GM18498 (cell line): ENCODE measurements at regions not wholly inside any gene's neighbourhood (a gene's known extent, or its start where the extent isn't known, plus 50 kb on each side); places are given as distances from the start of the nearest gene placed in this dataset.
A peak's percentile ranks its signal among the peaks of the same experiment; 100 is the strongest.

Experiments used
- ATAC-seq: cut with Tn5 transposase; IDR thresholded peaks from one replicate; pipeline ENCODE4 v1.9.1; 2021; ENCODE audit warnings: mild to moderate bottlenecking, moderate library complexity; ENCODE audit not compliant: unreplicated experiment

DNA sequence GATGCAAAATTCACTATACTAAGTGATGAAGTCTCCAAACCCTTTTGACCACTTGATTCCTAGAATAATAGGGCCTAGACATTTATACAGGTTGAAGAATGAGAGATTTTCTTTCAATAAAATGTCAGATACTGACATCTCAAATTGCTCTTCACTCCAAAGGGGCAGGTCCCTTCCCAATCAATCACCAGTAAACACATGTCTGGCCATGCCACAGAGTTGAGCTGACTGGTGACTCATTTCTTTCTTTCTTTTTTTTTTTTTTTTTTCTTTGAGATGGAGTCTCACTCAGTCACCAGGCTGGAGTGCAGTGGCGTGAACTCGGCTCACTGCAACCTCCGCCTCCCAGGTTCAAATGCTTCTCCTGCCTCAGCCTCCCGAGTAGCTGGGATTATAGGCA, 388.6 kb upstream of the BTBD3 start:
- ATAC-seq: no peak

DNA sequence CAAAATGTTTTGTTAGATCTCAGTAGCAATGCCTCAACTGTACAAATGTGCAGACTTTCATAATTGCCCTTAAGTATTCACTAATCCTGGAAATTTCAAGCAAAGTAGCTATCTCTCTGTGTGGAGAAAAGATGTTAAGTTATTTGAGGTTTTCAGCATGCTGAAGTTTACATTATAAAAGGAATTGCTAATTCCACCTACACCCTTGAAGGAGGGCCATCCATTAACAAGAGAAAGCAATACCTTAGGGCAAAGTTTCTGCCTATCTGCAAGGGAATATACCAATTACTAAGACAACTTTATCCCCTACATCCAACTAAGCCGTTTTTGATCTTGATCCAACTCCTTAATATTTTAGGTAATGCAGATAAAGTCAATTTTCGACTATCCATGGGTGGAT, 380.7 kb upstream of the BTBD3 start:
- ATAC-seq: no peak

DNA sequence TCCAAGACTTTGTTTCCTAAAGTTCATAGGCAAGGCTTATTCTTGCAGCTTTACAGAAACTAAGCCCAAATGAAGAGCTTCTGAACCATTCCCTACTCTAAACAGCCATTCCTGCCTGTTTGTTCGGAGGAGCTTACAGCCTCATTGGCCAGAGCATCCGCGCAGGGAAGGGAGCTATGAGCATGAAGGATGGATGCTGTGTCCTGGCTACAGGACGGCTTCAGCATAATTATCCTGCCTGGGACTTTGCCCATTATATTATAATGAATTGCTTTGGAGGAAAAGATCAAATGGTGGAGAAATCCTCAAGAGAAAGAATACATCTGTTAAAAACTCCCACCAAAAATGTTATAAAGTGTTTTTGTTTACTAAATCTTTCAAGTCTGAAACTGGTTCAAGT, 378.2 kb upstream of the BTBD3 start:
- no peak for ATAC-seq

DNA sequence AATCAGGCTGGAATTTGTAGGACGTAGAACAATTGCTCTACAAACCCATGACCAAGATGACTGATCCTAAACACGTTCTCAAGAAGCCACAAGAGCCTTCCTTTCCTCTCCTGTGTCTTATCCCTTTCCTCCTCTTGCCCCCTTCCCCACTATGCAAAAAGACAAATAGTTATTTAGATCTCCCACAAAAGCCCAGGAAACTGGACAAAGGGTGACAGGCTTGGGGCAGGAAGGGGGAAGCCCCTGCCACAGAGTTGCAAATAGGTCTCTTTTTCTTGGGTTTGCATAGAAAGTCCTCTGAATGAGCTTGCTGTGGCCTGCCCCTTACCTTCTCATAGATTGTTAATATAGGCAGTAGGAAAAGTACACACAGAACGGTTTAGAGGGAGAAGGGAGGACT, 377.1 kb upstream of the BTBD3 start:
- ATAC-seq: no peak

DNA sequence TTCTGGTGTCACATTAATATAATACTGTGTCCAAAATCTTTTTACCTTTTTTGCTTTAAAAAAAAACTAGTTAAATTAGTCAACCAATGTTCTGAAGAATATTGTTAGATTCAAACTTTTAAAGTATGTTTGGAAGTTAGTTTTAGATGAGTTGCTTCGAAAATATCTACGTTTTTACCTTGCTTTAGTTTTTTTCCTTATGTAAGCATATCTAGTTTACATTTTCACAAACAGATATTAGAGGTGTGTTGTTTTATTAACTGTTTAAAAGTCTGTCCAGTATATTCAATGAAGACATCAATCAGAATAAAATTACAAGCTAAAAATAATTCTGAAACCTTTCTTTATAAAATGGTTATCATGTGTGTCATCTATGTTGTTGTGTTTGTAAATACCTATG, 375.0 kb upstream of the BTBD3 start:
- no peak for ATAC-seq

DNA sequence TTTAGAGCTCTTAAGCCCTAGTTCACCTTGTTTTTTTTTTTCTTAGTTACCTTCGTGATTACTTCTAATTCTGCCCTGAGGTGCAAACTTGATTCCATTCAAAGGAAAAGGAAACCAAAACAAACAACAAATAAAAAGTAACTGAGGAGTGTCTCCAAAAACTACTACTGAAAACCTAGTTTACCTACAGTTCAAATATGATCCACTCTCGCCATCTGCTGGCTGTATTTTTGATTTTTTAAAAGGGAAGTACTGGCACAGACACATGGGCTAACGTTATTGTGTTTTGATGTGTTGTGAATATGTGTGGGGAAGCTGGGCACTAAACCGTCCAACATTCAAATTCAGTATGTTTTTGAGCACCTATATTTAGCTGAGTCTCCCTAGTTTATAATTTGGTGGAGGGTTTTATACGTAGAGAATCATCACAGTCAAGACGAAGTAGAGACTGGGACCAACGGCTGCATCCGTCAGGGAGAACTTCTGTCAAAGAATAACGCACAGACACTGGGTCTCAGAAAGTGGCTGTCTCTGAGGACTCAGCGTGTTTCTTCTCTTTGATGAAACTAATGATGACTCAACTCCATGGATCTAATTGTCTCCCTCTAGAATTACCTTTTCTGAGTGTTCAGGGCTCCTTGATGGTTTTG, 373.5 kb upstream of the BTBD3 start:
- peak; percentile 89 for ATAC-seq

DNA sequence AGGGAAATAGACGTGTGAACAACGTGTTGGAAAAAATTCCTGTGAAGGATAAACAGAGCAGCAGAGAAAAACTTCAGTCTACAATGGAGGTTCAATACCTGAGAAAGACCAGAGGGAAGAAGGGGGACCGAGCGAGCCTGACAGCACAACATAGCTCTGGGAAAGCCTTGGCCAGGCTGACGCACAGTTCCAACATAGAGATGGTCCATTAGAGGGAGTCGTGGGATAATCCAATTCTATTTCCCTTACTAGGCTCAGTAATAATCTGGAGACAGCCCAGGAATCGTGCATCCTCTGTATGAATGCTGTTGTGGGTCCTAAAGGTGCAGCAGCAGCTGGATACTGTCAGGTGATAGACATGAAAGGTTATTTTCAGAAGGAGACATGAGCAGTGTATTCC, 370.8 kb upstream of the BTBD3 start:
- ATAC-seq: no peak

DNA sequence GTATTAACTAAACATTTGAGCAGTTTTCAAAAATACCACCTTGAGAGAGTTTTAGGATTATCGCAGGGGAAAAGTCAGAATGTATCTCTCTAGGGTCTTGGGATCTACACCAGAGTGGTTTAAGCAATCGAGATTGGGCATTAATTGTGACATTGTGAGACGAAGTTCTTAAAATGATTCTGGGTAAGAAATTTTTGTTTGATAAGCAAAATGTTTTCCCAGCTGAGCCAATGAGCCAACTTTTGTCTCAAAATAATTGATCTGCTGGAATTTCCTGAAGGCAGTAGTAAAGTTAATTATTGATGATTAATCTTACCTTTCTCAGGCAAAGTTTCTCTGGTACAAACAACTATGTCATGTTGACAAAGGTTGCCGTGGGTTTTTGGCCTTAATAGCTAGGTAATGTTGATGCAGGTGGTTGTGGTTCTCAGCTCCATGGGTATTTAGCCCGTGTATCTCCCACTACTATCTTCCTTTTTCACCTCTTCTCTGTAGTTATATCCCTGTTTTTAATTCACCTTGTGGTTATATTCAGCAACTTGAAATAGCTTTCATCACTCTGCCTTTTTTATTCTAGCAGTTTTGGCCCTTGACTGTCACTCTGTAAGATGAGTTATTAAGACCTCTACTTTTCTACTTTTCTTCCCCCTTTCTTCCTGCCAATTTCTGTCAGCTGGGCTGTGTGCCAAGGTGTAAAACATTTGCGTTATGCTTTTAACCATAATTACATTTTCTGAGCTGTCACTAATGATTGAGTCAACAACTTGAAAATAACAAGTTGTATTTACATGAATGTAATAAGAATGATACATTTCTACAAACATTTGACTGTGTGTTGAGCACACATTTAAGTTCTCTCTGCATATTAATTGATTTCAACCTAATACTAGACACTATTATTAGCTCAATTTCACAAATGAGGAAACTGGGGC, 368.3 kb upstream of the BTBD3 start:
- ATAC-seq: no peak

DNA sequence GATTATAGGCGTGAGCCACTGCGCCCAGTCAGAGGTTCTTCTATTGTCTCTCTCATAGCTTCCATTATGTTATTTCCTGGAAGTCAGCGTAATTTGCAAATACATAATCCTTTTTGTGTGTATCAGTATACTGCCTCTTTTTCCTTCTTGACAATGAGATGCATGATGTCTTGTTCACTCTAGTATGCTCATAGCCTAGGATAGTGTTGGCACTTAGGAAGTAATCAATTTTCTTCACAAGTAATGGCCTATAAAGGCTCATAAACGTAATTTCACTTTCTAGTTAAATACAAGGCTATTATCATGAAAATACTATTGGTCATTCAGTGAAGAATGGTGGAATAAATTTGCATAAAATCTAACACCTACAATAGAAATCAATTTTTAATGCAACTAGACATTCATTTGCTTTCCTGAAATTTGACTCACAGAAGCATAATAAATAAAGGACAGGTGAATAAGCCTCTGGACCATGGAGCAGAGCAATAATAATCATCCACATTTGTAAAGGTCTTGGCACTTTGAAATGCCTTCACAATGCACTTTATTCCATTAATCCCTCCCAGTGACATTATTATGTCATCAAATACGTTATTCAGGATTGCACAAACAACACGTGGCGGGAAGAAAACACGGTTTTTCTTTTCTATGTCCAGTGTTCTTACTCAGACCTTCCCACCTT, 366.9 kb upstream of the BTBD3 start:
- no peak for ATAC-seq

DNA sequence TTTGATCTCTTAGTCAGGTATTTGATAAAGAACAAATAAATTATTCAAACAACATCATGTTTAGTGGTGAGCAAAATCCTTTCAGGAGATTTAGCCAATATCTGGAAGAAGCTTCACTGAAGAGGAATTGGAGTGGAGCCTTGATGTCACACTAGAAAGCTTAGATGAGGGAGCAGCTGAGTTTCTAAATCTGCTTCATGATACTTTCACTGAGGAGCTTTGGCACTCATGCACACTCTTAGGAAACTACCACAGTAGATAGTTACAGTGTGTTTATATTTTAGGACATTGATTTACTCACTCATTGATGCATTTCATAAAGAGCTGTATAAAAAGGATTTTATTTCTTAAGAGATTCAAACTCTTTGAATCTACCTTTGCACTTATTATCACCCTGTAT, 366.2 kb upstream of the BTBD3 start:
- no peak for ATAC-seq

DNA sequence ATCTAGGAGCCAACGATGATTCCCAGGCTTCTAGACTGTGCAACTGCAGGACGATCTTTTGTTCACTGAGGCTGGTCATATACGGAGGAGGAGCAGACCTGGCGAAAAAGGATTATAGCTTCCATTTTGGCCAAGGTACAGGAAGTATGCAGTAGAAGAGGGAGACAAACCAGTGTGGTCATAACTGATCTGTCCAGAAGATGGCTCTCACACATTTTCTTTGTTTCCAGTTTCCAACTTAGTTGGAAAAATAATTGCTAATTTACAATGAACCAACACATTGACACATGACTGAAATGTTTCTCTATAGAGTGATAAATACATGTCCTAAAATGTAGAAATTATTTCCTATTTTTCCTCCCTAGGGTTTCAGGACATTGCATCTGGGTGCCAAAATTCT, 364.1 kb upstream of the BTBD3 start:
- ATAC-seq: no peak

DNA sequence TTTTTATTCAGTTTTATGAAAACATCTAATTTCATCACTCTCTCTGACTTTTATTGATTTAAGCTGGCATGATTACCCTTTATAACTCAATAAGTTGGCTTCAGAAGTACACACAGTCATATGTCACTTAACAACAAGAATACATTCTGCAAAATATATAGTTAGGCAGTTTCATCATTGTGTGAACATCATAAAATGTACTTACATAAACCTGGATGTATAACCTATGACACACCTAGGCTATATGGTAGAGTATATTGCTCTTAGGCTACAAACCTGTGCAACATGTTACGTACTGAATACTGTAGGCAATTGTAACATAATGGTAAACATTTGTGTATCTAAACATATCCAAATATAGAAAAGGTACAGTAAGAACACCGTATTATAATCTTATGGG, 362.2 kb upstream of the BTBD3 start:
- ATAC-seq: no peak

DNA sequence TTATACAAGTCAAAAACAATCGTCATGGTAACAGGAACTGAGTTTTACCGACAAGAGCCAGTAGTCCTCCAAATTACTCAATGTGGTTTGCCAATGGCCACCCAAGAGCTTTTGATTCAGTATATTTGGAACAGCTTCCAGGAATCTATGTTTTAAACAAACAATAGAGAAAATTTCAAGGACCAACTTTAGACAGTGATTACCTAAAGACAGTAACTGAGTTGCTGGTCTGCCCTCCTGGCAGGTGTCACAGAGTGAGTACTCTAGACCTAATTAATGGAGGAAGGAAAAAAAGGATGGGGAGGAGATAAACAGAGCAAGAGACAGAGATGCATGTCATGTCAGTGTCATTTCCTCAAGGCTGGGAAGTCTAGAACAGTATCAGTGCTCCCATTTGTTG, 361.3 kb upstream of the BTBD3 start:
- no peak for ATAC-seq

DNA sequence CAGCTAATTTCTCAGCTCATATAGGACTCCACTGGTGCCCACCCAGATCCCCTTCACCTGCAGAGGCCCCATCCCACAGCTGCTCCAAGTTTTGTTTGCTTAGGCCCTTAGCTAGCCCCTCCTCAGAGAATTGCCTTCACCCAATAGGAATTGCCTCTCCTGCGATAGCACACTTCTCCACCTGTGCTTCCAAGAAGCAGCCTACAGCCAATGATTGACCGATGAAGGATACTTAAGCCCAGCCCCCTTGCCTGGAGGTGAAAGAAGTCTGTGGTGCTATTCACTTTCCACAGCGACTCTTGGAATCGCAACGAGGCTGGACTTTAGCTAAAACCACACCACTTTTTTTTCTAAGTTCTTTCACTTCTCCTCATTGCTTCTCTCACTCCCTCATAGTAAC, 353.2 kb upstream of the BTBD3 start:
- ATAC-seq: no peak

DNA sequence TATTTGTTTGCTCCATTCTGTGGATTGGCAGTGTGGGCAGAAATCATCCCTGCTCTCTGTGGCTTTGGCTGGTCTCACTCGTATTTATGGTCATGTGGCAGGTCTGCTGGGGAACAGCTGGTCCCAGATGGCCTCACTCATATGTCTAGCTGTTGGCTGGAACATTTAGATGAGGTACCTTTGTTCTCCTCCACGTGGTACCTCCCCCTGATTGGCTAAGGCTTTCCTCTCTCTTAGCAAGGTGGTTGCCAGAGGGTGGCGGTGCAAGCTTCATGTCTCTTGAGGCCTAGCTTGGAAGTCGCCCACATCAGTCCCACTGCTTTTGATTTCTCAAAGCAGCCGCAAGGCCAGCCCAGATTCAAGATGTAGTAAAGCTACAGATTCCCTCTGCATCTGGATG, 348.5 kb upstream of the BTBD3 start:
- no peak for ATAC-seq

DNA sequence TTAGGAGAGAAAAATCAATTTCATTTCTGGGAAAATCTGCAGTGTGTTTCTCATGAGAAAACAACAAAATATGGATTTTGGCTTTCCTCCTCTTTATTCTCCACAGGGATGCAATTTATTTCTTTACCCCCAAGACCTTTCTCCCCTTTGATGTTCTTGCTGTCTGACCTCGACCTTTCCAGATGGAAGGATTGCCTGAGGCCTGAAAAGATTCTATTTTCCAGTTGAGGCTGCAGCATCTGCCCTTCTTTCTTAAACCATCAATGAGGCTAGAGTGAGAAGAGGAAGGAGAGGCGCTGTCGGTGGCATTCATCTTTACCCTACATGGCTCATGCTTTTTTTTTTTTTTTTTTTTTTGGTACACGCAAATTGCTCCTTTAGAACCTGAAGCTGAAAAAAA, 344.2 kb upstream of the BTBD3 start:
- no peak for ATAC-seq

DNA sequence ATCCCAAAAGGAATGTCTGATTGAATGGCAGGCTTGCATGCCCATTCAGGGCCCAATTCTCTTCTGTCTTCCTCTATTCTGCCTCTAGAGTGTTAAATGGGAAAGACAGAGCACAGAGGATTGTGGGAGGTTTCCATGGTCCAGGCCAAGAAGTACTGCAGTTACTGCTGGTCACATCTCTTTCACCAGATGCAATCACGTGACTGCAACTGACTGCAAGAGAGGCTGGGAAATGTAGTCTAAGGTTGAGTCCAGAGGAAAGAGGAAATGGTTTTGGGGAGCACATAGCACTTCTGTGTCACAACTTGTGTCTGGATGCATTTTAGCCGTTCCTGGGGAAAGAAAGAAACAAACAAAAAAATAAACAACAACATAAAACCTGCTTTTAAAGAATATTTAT, 336.4 kb upstream of the BTBD3 start:
- no peak for ATAC-seq

DNA sequence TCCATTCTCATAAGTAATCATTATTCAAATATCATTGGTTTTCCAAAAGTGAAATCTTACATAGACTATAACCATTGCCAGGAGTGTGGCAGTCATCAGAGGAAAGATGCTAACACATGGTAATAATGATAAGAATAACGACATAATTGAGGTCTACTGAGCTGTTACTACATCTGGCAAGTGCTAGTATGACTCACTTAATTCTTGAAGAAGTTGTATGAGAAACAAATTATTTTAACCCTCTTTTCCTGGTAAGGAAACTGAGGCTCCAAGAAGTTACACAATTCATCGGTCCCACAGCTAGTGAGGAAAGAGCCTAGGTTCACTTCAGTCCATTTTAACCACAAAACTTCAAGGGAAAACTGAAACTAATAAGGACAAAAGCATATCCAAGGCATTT, 335.6 kb upstream of the BTBD3 start:
- ATAC-seq: no peak

DNA sequence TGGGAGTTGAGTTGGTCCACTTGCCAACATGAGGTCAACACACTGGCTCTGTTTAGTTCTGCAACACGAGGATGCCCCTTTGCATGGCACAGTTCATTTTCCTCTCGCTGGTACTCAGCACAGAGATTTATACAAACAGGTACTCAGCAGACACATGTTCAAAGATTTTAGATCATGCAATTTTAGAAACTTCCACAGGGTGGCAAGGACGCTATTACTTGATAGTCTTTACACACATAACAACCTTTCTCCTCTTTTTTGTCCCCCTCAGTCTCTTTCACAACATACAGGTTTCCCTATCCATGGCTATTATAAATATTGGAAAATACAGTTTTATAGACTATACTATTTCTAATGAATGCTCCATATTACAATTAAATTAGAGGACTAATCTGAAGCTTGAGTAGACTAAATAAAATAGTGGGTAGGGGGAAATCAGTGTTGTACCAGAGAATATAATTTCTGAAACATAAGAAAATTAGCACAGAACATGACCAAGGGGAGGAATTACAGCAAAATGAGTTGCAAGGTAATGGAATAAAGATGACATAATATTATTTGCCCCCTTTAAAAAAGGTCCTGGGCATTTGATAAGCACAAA, 331.8 kb upstream of the BTBD3 start:
- no peak for ATAC-seq

DNA sequence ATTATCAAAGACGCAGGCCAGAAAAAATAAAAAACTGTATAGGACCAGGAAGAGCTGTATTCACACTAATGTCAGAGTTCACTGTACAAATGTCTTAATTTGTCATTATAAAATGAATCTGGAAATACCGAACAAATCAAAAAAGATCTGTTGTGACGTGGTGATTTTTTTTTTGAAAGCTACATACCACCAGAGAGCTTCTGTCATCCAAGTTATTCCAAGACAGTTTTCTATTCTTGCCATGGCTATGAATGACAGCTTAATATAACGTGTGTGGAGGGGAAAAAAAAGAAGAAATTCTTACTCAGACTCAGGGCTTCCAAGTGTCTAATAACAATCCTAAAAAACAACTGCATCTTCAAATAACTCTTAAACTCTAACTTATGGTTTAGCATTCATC, 328.8 kb upstream of the BTBD3 start:
- no peak for ATAC-seq

DNA sequence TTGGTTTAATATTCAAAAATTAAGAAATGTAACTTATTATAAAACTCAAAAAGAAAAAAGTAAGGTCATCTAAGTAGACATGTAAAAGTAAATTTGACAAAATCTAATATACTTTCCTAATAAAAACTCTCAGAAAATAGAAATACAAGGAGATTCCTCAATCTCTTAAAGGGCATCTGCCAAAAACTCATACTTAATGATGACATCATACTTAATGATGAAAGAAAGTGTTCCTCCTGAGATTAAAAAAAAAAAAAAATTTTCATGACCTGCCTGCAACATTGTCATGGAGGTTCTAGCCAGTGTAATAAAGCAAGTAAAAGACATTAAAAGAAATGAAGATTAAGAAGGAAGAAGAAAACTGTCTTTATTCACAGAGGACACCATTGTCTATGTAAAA, 325.7 kb upstream of the BTBD3 start:
- no peak for ATAC-seq

DNA sequence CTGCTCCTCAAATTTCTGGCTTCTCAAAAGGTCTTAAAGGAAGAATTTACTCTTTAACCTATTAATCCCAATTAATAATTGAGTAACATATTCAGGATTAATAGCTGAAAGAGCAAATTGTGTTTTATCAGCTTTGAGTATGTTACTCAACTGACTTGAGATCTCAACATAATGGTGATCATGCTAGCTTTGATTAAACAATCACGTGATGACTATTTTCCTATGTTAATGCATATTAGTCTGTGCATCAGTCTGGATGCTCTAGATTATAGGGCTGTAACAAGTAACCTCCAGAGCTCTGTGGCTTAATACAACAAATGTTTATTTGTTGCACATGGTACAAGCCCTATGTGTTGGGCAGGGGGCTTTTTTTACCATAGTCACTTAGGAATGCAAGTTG, 313.4 kb upstream of the BTBD3 start:
- ATAC-seq: no peak
